DOHH2 (cell line): ENCODE measurements at regions not wholly inside any gene's neighbourhood (a gene's known extent, or its start where the extent isn't known, plus 50 kb on each side); places are given as distances from the start of the nearest gene placed in this dataset.

Experiments used
- H3F3A ChIP-seq: fragments of 200-600 bp; sonication (generic), shearing (Covaris generic); 2 replicates; pipeline ENCODE4 v1.6.0; 2016; ENCODE audit warnings: antibody characterized with exemption, mild to moderate bottlenecking; ENCODE audit not compliant: control insufficient read depth, insufficient read depth
- H3K27ac ChIP-seq: fragments of 200-600 bp; sonication (generic); 2 replicates; pipeline ENCODE4 v1.5.1; 2014; ENCODE audit warnings: low read depth, mild to moderate bottlenecking, low read length, moderate library complexity
- H3K27me3 ChIP-seq: fragments of 200-600 bp; sonication (generic); 2 replicates; pipeline ENCODE4 v1.6.1; 2014; ENCODE audit warnings: mild to moderate bottlenecking, low read length, mixed read lengths; ENCODE audit not compliant: control insufficient read depth
- H3K36me3 ChIP-seq: fragments of 200-600 bp; sonication (generic); 2 replicates; pipeline ENCODE4 v1.6.1; 2014; ENCODE audit warnings: mild to moderate bottlenecking, low read length, moderate library complexity, mixed read lengths; ENCODE audit not compliant: control insufficient read depth
- H3K4me1 ChIP-seq: fragments of 200-600 bp; sonication (generic); 2 replicates; pipeline ENCODE4 v1.6.1; 2014; ENCODE audit warnings: mild to moderate bottlenecking, low read length, mixed read lengths; ENCODE audit not compliant: control insufficient read depth
- H3K4me2 ChIP-seq: fragments of 200-600 bp; sonication (generic); 2 replicates; pipeline ENCODE4 v1.6.0; 2014; ENCODE audit warnings: mild to moderate bottlenecking, low read length, moderate library complexity
- H3K4me3 ChIP-seq: fragments of 200-600 bp; sonication (generic); 2 replicates; pipeline ENCODE4 v1.5.1; 2014; ENCODE audit warnings: mild to moderate bottlenecking, low read length, mixed read lengths
- H3K79me2 ChIP-seq: fragments of 200-600 bp; sonication (generic); 2 replicates; pipeline ENCODE4 v1.6.1; 2014; ENCODE audit warnings: mild to moderate bottlenecking, low read length, mixed read lengths; ENCODE audit not compliant: control insufficient read depth
- H3K9me2 ChIP-seq: fragments of 200-600 bp; sonication (generic); replicated peaks from 2 replicates; pipeline ENCODE4 v1.6.1; 2014; ENCODE audit warnings: mild to moderate bottlenecking, low read length, mixed read lengths; ENCODE audit not compliant: control insufficient read depth
- H3K9me3 ChIP-seq: fragments of 200-600 bp; sonication (generic); 2 replicates; pipeline ENCODE4 v1.6.1; 2014; ENCODE audit warnings: antibody characterized with exemption, low read length, mixed read lengths; ENCODE audit not compliant: control insufficient read depth, insufficient read depth
- H4K20me1 ChIP-seq: fragments of 200-600 bp; sonication (generic); 2 replicates; pipeline ENCODE4 v1.6.0; 2014; ENCODE audit warnings: low read depth, mild to moderate bottlenecking, antibody characterized with exemption, low read length, moderate library complexity; ENCODE audit not compliant: control insufficient read depth, insufficient read depth
- EZH2phosphoT487 ChIP-seq: fragments of 200-600 bp; sonication (generic); IDR thresholded peaks from 2 replicates; pipeline ENCODE4 v1.6.1; 2017; ENCODE audit warnings: borderline replicate concordance, mild to moderate bottlenecking, antibody characterized with exemption, low read length, moderate library complexity, mixed read lengths
- TF ChIP-seq, protein P1 (sequence below): fragments of 200-600 bp; sonication (generic); IDR thresholded peaks from one replicate; pipeline ENCODE4 v1.5.1; 2014; ENCODE audit warnings: antibody characterized with exemption, mild to moderate bottlenecking, low read depth, low read length; ENCODE audit not compliant: poor library complexity, severe bottlenecking

DNA sequence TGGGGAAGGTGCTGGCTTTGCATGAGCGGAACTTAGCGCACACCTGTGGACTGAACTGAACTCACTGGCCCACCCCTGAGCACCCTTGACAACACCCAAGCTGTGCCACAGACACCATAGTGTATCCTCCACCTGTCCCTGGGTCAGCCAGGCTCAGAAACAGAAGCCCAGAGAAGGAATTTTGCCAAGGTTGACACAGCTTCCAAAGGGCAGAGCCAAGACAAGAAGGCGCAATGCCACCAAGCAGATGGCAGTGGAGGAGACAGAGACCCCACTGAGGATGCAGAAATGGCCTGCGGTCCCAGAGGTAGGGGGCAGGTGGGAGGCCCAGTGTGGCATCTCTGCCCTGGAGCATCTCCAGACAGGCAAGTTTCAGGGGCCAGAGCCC lies 169.0 kb downstream of the ENGASE start:
- Histone ChIP-seq H3F3A (no peaks in the 10 kb centered on the region), H3K4me3 (no peak overlapping the region), H3K4me2 (no peak overlapping the region), H3K9me2 (no peaks in the 10 kb centered on the region), H3K27ac (no peak overlapping the region), H3K4me1 (no peaks in the 10 kb centered on the region), H4K20me1 (no peaks in the 10 kb centered on the region), H3K9me3 (no peaks in the 10 kb centered on the region), H3K79me2 (no peaks in the 10 kb centered on the region), H3K27me3 (no peaks in the 10 kb centered on the region), H3K36me3 (no peaks in the 10 kb centered on the region)
- TF ChIP-seq, protein P1, sequence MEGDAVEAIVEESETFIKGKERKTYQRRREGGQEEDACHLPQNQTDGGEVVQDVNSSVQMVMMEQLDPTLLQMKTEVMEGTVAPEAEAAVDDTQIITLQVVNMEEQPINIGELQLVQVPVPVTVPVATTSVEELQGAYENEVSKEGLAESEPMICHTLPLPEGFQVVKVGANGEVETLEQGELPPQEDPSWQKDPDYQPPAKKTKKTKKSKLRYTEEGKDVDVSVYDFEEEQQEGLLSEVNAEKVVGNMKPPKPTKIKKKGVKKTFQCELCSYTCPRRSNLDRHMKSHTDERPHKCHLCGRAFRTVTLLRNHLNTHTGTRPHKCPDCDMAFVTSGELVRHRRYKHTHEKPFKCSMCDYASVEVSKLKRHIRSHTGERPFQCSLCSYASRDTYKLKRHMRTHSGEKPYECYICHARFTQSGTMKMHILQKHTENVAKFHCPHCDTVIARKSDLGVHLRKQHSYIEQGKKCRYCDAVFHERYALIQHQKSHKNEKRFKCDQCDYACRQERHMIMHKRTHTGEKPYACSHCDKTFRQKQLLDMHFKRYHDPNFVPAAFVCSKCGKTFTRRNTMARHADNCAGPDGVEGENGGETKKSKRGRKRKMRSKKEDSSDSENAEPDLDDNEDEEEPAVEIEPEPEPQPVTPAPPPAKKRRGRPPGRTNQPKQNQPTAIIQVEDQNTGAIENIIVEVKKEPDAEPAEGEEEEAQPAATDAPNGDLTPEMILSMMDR, result no peak
- no peak for TF ChIP-seq EZH2phosphoT487

GRCh38 chr17:79242873-79243602 lies 168.4 kb downstream of the ENGASE start:
- Histone ChIP-seq H3K27me3 (no peaks in the 10 kb centered on the region), H3K9me2 (no peaks in the 10 kb centered on the region), H3K4me1 (no peaks in the 10 kb centered on the region), H3K4me2 (no peak overlapping the region), H3F3A (no peaks in the 10 kb centered on the region), H3K4me3 (no peak overlapping the region), H4K20me1 (no peaks in the 10 kb centered on the region), H3K36me3 (no peaks in the 10 kb centered on the region), H3K9me3 (no peaks in the 10 kb centered on the region), H3K27ac (no peak overlapping the region), H3K79me2 (no peaks in the 10 kb centered on the region)
- TF ChIP-seq EZH2phosphoT487, result no peak
- TF ChIP-seq, protein P1, result no peak

GRCh38 chr17:79242393-79242792 lies 167.8 kb downstream of the ENGASE start:
- TF ChIP-seq, protein P1, result no peak
- no peak for TF ChIP-seq EZH2phosphoT487
- Histone ChIP-seq H3K9me2 (no peaks in the 10 kb centered on the region), H3K9me3 (no peaks in the 10 kb centered on the region), H3K27ac (no peak overlapping the region), H4K20me1 (no peaks in the 10 kb centered on the region), H3K27me3 (no peaks in the 10 kb centered on the region), H3K4me1 (no peaks in the 10 kb centered on the region), H3K79me2 (no peaks in the 10 kb centered on the region), H3K4me3 (no peak overlapping the region), H3K36me3 (no peaks in the 10 kb centered on the region), H3K4me2 (no peak overlapping the region), H3F3A (no peaks in the 10 kb centered on the region)
